ENCODE measurements at regions not wholly inside any gene's neighbourhood (a gene's known extent, or its start where the extent isn't known, plus 50 kb on each side); places are given as distances from the start of the nearest gene placed in this dataset.
A peak's percentile ranks its signal among the peaks of the same experiment; 100 is the strongest.

- DNase-seq: peak; percentile 9
Observed at GRCh38 chr11:70751142-70751734, 352.9 kb downstream of the CTTN start.

- DNase-seq: peak; percentile 55
Observed at GRCh38 chr11:70755410-70756158, 357.3 kb downstream of the CTTN start.

- no peak for DNase-seq
Observed at GRCh38 chr11:70756341-70756740, 358.0 kb downstream of the CTTN start.

GRCh38 chr11:70756756-70757155 lies 358.4 kb downstream of the CTTN start:
- DNase-seq: no peak

GRCh38 chr11:70757241-70757640 lies 358.9 kb downstream of the CTTN start:
- DNase-seq: no peak

- DNase-seq: no peak
Observed at GRCh38 chr11:70758206-70758605, 359.9 kb downstream of the CTTN start.

- no peak for DNase-seq
Observed at GRCh38 chr11:70759846-70760245, 361.5 kb downstream of the CTTN start.

- DNase-seq: no peak
Observed at GRCh38 chr11:70760416-70761020, 362.2 kb downstream of the CTTN start.

GRCh38 chr11:70761094-70761907 lies 363.0 kb downstream of the CTTN start:
- DNase-seq: no peak

GRCh38 chr11:70761908-70762337 lies 363.6 kb downstream of the CTTN start:
- no peak for DNase-seq

GRCh38 chr11:70762810-70763209 lies 364.5 kb downstream of the CTTN start:
- DNase-seq: no peak

- DNase-seq: no peak
Observed at GRCh38 chr11:70763606-70764005, 365.3 kb downstream of the CTTN start.

- no peak for DNase-seq
Observed at GRCh38 chr11:70764356-70764905, 366.1 kb downstream of the CTTN start.

- DNase-seq: no peak
Observed at GRCh38 chr11:70766901-70767300, 368.6 kb downstream of the CTTN start.

GRCh38 chr11:70768346-70769095 lies 370.2 kb downstream of the CTTN start:
- DNase-seq: no peak

- no peak for DNase-seq
Observed at GRCh38 chr11:70769106-70769505, 370.8 kb downstream of the CTTN start.

GRCh38 chr11:70769521-70769920 lies 371.2 kb downstream of the CTTN start:
- no peak for DNase-seq

- DNase-seq: no peak
Observed at GRCh38 chr11:70771099-70771885, 373.0 kb downstream of the CTTN start.

GRCh38 chr11:70772950-70773349 lies 374.6 kb downstream of the CTTN start:
- no peak for DNase-seq

GRCh38 chr11:70775386-70776075 lies 377.2 kb downstream of the CTTN start:
- no peak for DNase-seq

Data from DMS153 (cell line).